ENCODE measurements at regions not wholly inside any gene's neighbourhood (a gene's known extent, or its start where the extent isn't known, plus 50 kb on each side); places are given as distances from the start of the nearest gene placed in this dataset.

- no peak for DNase-seq
Observed at GRCh38 chr10:44477046-44477425, 92.1 kb upstream of the CXCL12 start.

GRCh38 chr10:44478040-44478439 is 93.1 kb upstream of the CXCL12 start:
- DNase-seq = no peak

- DNase-seq = no peak
Observed at GRCh38 chr10:44478876-44479705, 94.2 kb upstream of the CXCL12 start.

- DNase-seq = no peak
Observed at GRCh38 chr10:44492678-44493077, 107.8 kb upstream of the CXCL12 start.

- no peak for DNase-seq
Observed at GRCh38 chr10:44498222-44498621, 113.3 kb upstream of the CXCL12 start.

- no peak for DNase-seq
Observed at GRCh38 chr10:44500451-44500850, 115.6 kb upstream of the CXCL12 start.

- no peak for DNase-seq
Observed at GRCh38 chr10:44506386-44506785, 121.5 kb upstream of the CXCL12 start.

- no peak for DNase-seq
Observed at GRCh38 chr10:44510379-44511115, 125.7 kb upstream of the CXCL12 start.

- DNase-seq = no peak
Observed at GRCh38 chr10:44511166-44511565, 126.3 kb upstream of the CXCL12 start.

GRCh38 chr10:44511601-44512000 is 126.7 kb upstream of the CXCL12 start:
- DNase-seq = no peak

GRCh38 chr10:44512431-44513022 is 127.6 kb upstream of the CXCL12 start:
- DNase-seq = no peak

- DNase-seq = no peak
Observed at GRCh38 chr10:44513591-44513990, 128.7 kb upstream of the CXCL12 start.

GRCh38 chr10:44516891-44517290 is 132.0 kb upstream of the CXCL12 start:
- DNase-seq = no peak

- no peak for DNase-seq
Observed at GRCh38 chr10:44517635-44518034, 132.7 kb upstream of the CXCL12 start.

- DNase-seq = no peak
Observed at GRCh38 chr10:44519361-44519760, 134.5 kb upstream of the CXCL12 start.

GRCh38 chr10:44520651-44521050 is 135.8 kb upstream of the CXCL12 start:
- no peak for DNase-seq

- no peak for DNase-seq
Observed at GRCh38 chr10:44539178-44539577, 154.3 kb upstream of the CXCL12 start.

- DNase-seq = no peak
Observed at GRCh38 chr10:44552726-44553125, 167.8 kb upstream of the CXCL12 start.

- DNase-seq = no peak
Observed at GRCh38 chr10:44557596-44558191, 172.8 kb upstream of the CXCL12 start.

GRCh38 chr10:44558521-44558920 is 173.6 kb upstream of the CXCL12 start:
- DNase-seq = no peak

GRCh38 chr10:44564361-44564760 is 179.5 kb upstream of the CXCL12 start:
- DNase-seq = no peak

- DNase-seq = no peak
Observed at GRCh38 chr10:44564790-44565189, 179.9 kb upstream of the CXCL12 start.

GRCh38 chr10:44566786-44567185 is 181.9 kb upstream of the CXCL12 start:
- DNase-seq = no peak

GRCh38 chr10:44567471-44567870 is 182.6 kb upstream of the CXCL12 start:
- DNase-seq = no peak

Measured in stimulated activated CD4-positive, alpha-beta T cell treated with anti-CD3 and anti-CD28 coated beads, Interleukin-2, amount 100 ng/mL, for 48 hours (primary cell).